ENCODE measurements at regions not wholly inside any gene's neighbourhood (a gene's known extent, or its start where the extent isn't known, plus 50 kb on each side); places are given as distances from the start of the nearest gene placed in this dataset.
A peak's percentile ranks its signal among the peaks of the same experiment; 100 is the strongest.

DNA sequence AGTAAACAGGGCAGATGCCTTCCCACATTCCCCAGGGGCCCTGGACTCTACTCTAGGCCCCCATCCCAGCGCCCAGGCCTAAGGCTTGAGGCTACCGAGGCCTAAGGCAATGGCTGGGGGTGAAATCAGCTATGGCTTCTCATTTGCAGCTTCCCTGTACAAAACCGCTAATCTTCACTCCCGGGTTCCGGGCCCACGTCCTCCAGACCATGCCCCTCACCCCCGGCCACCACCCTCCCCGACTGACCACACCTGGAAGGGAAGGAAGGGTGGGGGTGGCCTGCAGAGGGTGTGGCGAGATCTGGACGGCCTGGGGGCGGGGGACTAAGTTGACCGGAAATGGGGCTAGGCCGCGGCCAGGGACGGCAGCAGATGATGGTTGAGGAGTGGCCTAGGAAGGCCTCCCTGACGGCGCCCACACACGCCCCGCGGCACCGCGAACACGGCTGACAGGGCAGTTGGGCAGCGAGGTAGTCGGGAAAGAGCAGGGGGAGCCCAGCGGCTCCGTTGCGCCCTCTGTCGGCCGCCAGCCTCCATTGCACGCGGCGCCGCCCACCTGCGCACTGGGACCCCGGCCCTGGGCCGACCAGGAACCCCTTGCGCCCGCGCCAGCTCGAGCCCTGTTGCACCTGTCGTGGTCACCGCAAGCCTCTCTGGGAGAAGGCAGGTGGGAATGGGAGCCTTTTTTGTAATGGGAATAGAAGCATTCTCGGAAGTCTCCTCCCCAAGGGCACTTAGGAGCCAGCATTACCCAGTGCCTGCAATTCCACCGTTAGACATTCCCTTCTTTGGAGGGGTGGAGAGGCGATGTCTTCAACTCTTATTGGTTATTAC is 95.9 kb upstream of the CALM2 start (continued):
- no peak for TF ChIP-seq NCOA4 (IDR thresholded peaks at IDR 0.05; ENCODE audit: partially characterized antibody)
- TF ChIP-seq, protein P1, sequence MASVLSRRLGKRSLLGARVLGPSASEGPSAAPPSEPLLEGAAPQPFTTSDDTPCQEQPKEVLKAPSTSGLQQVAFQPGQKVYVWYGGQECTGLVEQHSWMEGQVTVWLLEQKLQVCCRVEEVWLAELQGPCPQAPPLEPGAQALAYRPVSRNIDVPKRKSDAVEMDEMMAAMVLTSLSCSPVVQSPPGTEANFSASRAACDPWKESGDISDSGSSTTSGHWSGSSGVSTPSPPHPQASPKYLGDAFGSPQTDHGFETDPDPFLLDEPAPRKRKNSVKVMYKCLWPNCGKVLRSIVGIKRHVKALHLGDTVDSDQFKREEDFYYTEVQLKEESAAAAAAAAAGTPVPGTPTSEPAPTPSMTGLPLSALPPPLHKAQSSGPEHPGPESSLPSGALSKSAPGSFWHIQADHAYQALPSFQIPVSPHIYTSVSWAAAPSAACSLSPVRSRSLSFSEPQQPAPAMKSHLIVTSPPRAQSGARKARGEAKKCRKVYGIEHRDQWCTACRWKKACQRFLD (CRISPR knock-in tag; IDR thresholded peaks at IDR 0.05), result 0 out of 2 replicates have a peak, but pooled peaks have one; percentile 42
- TF ChIP-seq, protein P2, sequence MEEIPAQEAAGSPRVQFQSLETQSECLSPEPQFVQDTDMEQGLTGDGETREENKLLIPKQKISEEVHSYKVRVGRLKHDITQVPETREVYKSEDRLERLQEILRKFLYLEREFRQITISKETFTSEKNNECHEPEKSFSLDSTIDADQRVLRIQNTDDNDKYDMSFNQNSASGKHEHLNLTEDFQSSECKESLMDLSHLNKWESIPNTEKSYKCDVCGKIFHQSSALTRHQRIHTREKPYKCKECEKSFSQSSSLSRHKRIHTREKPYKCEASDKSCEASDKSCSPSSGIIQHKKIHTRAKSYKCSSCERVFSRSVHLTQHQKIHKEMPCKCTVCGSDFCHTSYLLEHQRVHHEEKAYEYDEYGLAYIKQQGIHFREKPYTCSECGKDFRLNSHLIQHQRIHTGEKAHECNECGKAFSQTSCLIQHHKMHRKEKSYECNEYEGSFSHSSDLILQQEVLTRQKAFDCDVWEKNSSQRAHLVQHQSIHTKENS (CRISPR knock-in tag; IDR thresholded peaks at IDR 0.05), result no peak
- TF ChIP-seq ZEB2 (IDR thresholded peaks at IDR 0.05), result peak; percentile 87
- no peak for TF ChIP-seq MTF1 (CRISPR knock-in tag; IDR thresholded peaks at IDR 0.05; ENCODE audit: borderline replicate concordance)
- TF ChIP-seq FIP1L1 (IDR thresholded peaks at IDR 0.05; ENCODE audit: low read depth, low read length, poor library complexity, severe bottlenecking), result peak; percentile 64
- no peak for TF ChIP-seq ZSCAN32 (CRISPR knock-in tag; IDR thresholded peaks at IDR 0.05)
- TF ChIP-seq, protein P3, sequence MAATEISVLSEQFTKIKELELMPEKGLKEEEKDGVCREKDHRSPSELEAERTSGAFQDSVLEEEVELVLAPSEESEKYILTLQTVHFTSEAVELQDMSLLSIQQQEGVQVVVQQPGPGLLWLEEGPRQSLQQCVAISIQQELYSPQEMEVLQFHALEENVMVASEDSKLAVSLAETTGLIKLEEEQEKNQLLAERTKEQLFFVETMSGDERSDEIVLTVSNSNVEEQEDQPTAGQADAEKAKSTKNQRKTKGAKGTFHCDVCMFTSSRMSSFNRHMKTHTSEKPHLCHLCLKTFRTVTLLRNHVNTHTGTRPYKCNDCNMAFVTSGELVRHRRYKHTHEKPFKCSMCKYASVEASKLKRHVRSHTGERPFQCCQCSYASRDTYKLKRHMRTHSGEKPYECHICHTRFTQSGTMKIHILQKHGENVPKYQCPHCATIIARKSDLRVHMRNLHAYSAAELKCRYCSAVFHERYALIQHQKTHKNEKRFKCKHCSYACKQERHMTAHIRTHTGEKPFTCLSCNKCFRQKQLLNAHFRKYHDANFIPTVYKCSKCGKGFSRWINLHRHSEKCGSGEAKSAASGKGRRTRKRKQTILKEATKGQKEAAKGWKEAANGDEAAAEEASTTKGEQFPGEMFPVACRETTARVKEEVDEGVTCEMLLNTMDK (IDR thresholded peaks at IDR 0.05; ENCODE audit: borderline replicate concordance, insufficient read depth, low read depth, low read length, poor library complexity, severe bottlenecking), result peak; percentile 8
- TF ChIP-seq, protein P4, sequence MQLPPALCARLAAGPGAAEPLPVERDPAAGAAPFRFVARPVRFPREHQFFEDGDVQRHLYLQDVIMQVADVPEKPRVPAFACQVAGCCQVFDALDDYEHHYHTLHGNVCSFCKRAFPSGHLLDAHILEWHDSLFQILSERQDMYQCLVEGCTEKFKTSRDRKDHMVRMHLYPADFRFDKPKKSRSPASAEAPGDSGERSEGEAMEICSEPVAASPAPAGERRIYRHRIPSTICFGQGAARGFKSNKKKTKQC (CRISPR knock-in tag; IDR thresholded peaks at IDR 0.05), result 0 out of 2 replicates have a peak, but pooled peaks have one; percentile 21
- TF ChIP-seq HNRNPL (IDR thresholded peaks at IDR 0.05; ENCODE audit: low read depth, low read length), result peak; percentile 21; the same call in 1 of the 2 replicates
- peak; percentile 99 for TF ChIP-seq ZBTB7A (IDR thresholded peaks at IDR 0.05; ENCODE audit: borderline replicate concordance, control insufficient read depth, low read depth, low read length)
- peak; percentile 78 for TF ChIP-seq SMC3 (conservative IDR thresholded peaks at IDR 0.05; ENCODE audit: insufficient read depth, low read depth, low read length)
- no peak for TF ChIP-seq SRSF9 (IDR thresholded peaks at IDR 0.05; ENCODE audit: borderline replicate concordance, low read depth, low read length)
- TF ChIP-seq MYBL2 (IDR thresholded peaks at IDR 0.05; ENCODE audit: low read depth), result no peak
- TF ChIP-seq MYBL2 (CRISPR knock-in tag; IDR thresholded peaks at IDR 0.05; ENCODE audit: borderline replicate concordance), result no peak
- TF ChIP-seq SRSF1 (IDR thresholded peaks at IDR 0.05; ENCODE audit: low read depth, low read length), result no peak
- TF ChIP-seq L3MBTL2 (IDR thresholded peaks at IDR 0.05), result peak; percentile 67
- no peak for TF ChIP-seq BRD4 (IDR thresholded peaks at IDR 0.05)
- no peak for TF ChIP-seq NCOR1 (IDR thresholded peaks at IDR 0.05)
- no peak for TF ChIP-seq C11orf30 (IDR thresholded peaks at IDR 0.05; ENCODE audit: low read depth)
- TF ChIP-seq, protein P5, sequence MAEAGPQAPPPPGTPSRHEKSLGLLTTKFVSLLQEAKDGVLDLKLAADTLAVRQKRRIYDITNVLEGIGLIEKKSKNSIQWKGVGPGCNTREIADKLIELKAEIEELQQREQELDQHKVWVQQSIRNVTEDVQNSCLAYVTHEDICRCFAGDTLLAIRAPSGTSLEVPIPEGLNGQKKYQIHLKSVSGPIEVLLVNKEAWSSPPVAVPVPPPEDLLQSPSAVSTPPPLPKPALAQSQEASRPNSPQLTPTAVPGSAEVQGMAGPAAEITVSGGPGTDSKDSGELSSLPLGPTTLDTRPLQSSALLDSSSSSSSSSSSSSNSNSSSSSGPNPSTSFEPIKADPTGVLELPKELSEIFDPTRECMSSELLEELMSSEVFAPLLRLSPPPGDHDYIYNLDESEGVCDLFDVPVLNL (CRISPR knock-in tag; IDR thresholded peaks at IDR 0.05; ENCODE audit: low read depth), result peak; percentile 78; the same call in 1 of the 2 replicates

All from K562 (cell line).